BE2C (cell line): ENCODE measurements at regions not wholly inside any gene's neighbourhood (a gene's known extent, or its start where the extent isn't known, plus 50 kb on each side); places are given as distances from the start of the nearest gene placed in this dataset.

ENCODE experiments used
- DNase-seq: peaks from one replicate; pipeline ENCODE4 v3.0.0-alpha.2; 2020
- H3K27me3 ChIP-seq: fragments of 250-450 bp; sonication (Bioruptor Pico); 2 replicates; pipeline ENCODE4 v1.5.1; 2020; ENCODE audit warnings: mild to moderate bottlenecking
- H3K36me3 ChIP-seq: fragments of 250-450 bp; sonication (Bioruptor Pico); 2 replicates; pipeline ENCODE4 v1.5.1; 2020; ENCODE audit warnings: mild to moderate bottlenecking
- H3K4me1 ChIP-seq: fragments of 250-450 bp; sonication (Bioruptor Pico); 2 replicates; pipeline ENCODE4 v1.5.1; 2020
- H3K4me3 ChIP-seq: 2 replicates; pipeline ENCODE4 v1.5.1; 2011; ENCODE audit warnings: low read depth, low read length
- H3K9me3 ChIP-seq: fragments of 250-450 bp; sonication (Bioruptor Pico); 2 replicates; pipeline ENCODE4 v1.5.1; 2020
- CTCF ChIP-seq: IDR thresholded peaks from 2 replicates; pipeline ENCODE4 v1.5.1; 2012; ENCODE audit warnings: mild to moderate bottlenecking, low read depth, low read length

- H3K4me3 ChIP-seq = no peak overlapping the region
Measured at GRCh38 chr7:32289651-32290414, 200.3 kb downstream of the LSM5 start.

GRCh38 chr7:32285698-32286097 is 204.5 kb downstream of the LSM5 start:
- H3K36me3 ChIP-seq = no peaks in the 10 kb centered on the region
- no peak for DNase-seq
- no peak overlapping the region for H3K4me3 ChIP-seq
- no peaks in the 10 kb centered on the region for H3K4me1 ChIP-seq
- no peaks in the 10 kb centered on the region for H3K9me3 ChIP-seq
- peaks cover 6% of the 10 kb centered on the region; the same call in 1 of the 2 replicates for H3K27me3 ChIP-seq
- no peak for TF ChIP-seq CTCF

More at GRCh38 chr7:32289651-32290414, 200.3 kb downstream of the LSM5 start:
- no peaks in the 10 kb centered on the region for H3K36me3 ChIP-seq
- H3K4me1 ChIP-seq = no peaks in the 10 kb centered on the region
- TF ChIP-seq CTCF = no peak
- peaks cover 2% of the 10 kb centered on the region; the same call in 1 of the 2 replicates for H3K27me3 ChIP-seq
- no peaks in the 10 kb centered on the region for H3K9me3 ChIP-seq
- peak; percentile 19 for DNase-seq

- no peak for DNase-seq
- H3K4me1 ChIP-seq = no peaks in the 10 kb centered on the region
- H3K36me3 ChIP-seq = no peaks in the 10 kb centered on the region
- H3K9me3 ChIP-seq = no peaks in the 10 kb centered on the region
- peaks cover 6% of the 10 kb centered on the region for H3K27me3 ChIP-seq
- TF ChIP-seq CTCF = no peak
- no peak overlapping the region for H3K4me3 ChIP-seq
Measured at GRCh38 chr7:32283546-32283945, 206.6 kb downstream of the LSM5 start.

GRCh38 chr7:32279500-32279899 is 209.3 kb upstream of the PDE1C start:
- no peak for TF ChIP-seq CTCF
- Histone ChIP-seq H3K4me1 (no peaks in the 10 kb centered on the region), H3K9me3 (no peaks in the 10 kb centered on the region), H3K4me3 (no peak overlapping the region), H3K36me3 (no peaks in the 10 kb centered on the region), H3K27me3 (peaks cover 6% of the 10 kb centered on the region)
- DNase-seq = no peak

- TF ChIP-seq CTCF = no peak
- DNase-seq = no peak
- no peaks in the 10 kb centered on the region for H3K9me3 ChIP-seq
- no peaks in the 10 kb centered on the region; the same call in none of the 2 replicates for H3K27me3 ChIP-seq
- no peak overlapping the region for H3K4me3 ChIP-seq
- no peaks in the 10 kb centered on the region for H3K4me1 ChIP-seq
- no peaks in the 10 kb centered on the region for H3K36me3 ChIP-seq
Measured at GRCh38 chr7:32275216-32276009, 205.2 kb upstream of the PDE1C start.

GRCh38 chr7:32273297-32273696 is 203.1 kb upstream of the PDE1C start:
- no peak for DNase-seq
- no peaks in the 10 kb centered on the region for H3K9me3 ChIP-seq

More at GRCh38 chr7:32273297-32273696, 203.1 kb upstream of the PDE1C start:
- no peaks in the 10 kb centered on the region for H3K4me1 ChIP-seq
- H3K27me3 ChIP-seq = no peaks in the 10 kb centered on the region; the same call in 1 of the 2 replicates
- H3K36me3 ChIP-seq = no peaks in the 10 kb centered on the region
- H3K4me3 ChIP-seq = no peak overlapping the region
- no peak for TF ChIP-seq CTCF
